GM21529 (cell line): ENCODE measurements at regions not wholly inside any gene's neighbourhood (a gene's known extent, or its start where the extent isn't known, plus 50 kb on each side); places are given as distances from the start of the nearest gene placed in this dataset.

Source experiments
- ATAC-seq: cut with Tn5 transposase; IDR thresholded peaks from one replicate; pipeline ENCODE4 v1.9.1; 2021; ENCODE audit not compliant: unreplicated experiment

DNA sequence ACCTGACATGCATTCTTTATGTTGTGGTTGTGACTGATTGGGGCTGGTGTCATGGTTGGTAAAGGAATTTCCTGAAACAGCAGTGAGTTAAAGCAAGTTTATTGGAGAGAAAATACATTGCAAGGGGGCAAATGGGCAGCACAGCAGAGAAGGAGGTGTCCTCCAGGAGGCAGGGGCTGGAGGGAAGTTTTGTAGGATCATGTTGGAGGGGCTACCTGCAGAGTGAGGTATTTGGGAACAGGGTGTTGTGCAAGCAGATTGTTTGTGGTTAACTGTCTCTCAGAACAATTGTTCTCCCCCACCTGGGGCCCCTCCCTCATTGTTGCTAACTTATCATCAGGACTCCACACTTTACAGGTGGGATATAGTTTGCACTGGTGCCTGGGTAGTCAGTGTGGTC lies 196.0 kb downstream of the NSUN3 start:
- ATAC-seq, result no peak

DNA sequence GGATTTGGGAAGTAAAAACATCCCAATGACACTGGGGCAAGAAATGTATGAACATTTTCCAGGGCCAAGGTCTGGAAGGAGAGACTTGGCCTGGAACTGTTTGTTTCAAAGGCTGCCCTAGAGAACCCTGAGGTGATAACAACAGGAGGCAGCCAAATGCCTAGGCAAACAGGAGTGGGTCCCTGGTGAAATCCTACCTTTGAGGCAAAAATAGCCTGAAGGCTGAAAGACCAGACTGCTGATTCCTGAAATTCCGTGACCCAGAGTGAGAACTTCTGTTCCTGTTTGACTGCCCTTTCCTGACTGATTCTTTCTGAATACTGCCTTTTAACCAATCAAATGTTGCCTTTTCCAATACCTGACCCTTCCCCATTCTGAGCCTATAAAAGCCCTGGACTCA lies 196.4 kb downstream of the NSUN3 start:
- no peak for ATAC-seq

DNA sequence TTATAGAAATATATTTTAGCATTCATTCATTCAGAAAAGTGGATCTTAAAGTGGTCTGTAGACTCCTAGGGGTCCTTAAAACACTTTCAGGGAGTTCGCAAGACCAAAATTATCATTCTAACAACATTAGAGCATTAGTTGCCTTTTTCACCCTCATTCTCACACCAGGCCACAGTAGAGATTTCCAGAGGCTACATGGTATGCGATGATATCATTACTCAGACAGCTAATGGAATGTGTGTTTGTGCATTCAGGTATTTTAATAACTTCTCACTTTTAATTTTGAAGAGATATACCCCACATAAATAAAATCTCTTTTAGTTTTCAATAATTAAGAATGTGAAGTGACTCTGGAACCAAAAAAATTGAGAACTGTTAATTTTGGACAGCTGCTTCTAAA lies 206.9 kb downstream of the NSUN3 start:
- no peak for ATAC-seq

DNA sequence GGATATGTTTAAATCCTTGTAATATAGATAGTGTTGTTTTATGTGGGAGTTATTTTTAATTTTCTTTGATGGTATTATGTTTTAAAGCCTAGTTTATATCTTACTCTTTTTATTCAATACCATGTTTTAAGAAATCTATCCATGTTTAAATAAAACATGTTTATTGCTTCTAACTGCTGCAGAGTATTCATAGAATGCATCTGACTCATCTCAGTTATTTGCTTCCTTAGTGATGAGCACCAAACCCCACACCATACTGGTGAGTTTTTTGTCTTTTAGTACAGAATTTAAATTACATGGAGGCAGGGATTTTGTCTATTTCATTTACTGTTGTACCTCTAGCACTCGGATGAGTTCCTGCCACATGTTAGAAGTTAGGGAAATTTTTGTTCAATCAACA lies 209.2 kb downstream of the NSUN3 start:
- no peak for ATAC-seq

DNA sequence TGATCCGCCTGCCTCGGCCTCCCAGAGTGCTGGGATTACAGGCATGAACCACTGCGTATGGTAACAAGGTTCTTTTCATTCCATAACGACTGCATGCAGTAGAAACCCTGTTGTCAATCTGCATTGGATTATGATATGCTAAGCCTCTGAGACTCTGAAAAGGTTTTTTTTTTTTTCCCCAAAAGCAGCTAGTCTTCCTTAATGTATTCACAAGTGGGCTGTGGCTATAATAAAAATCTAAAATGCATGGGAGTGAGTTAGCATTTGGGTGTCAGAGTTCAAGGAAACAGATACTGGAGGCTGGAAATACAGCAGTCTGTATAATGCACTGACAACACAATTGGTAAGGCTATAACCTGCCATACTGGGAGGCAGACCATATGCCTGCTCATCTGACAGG lies 218.1 kb downstream of the NSUN3 start:
- ATAC-seq, result no peak

DNA sequence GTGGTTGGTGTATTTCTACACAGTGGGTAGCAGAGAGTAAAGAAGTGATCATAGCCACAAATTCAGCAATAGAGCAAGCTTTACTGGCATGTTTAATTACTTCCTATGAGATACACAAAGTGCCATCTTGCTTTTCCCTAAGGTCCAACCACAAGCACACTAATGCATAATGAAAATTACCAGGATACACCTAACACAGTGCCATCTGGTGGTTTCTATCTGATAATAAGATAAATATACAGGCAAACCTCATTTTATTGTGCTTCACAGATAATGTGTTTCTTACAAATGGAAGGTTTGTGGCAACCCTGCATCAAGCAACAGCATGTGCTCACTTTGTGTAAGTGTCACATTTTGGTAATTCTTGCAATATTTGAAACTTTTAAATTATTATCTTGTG lies 223.0 kb downstream of the NSUN3 start:
- ATAC-seq, result no peak

DNA sequence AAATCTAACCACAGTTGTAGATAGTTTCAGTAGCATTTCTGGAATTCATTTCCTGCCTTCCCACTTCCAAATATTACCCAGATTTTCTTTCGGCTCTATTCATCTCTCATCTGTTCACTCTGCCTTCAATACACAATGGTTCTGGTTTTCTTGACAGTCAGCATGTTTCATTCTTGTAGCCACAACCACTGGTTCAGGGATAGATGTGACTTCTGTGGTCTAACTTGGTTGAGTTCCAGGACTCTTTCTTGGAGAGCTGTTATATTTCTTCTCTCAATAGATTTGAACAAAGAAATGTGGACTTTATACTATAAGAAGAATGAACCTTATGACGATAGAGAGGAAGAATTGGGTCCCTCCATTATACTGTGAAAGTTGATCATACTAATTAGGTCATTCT lies 228.8 kb downstream of the NSUN3 start:
- no peak for ATAC-seq

DNA sequence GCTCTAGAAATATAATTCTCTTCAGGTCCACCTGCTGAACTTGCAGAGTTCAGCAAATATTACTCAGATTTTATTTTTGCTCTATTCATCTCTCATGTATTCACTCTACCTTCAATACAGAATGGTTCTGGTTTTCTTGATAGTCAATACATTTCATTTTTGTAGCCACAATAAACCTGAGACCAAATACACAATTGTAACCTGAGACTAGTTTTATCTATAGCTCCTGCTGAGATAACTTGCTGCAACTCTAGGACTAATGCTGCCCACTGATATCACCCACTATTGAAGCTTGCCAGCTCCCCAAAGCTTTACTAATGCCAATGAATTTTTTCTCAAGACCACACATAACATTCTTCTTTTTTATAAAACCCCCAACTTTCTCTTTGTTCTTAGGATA lies 229.3 kb downstream of the NSUN3 start:
- no peak for ATAC-seq

DNA sequence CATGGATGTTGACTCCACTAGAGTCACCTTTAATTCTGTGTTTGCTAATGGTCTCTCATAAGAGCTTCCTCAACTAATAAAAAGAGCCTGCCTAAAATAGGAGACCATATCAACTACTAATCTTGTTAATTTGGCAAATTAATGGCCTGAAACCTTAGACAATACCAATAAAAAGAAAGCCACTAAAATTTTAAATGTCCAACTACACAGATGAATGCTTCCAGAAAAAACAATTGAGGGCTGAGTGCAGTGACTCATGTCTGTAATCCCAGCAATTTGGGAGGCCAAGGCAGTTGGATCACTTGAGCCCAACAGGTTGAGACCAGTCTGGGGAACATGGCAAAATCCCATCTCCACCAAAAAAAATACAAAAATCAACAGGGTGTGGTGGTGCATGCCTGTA lies 230.9 kb downstream of the NSUN3 start:
- no peak for ATAC-seq

DNA sequence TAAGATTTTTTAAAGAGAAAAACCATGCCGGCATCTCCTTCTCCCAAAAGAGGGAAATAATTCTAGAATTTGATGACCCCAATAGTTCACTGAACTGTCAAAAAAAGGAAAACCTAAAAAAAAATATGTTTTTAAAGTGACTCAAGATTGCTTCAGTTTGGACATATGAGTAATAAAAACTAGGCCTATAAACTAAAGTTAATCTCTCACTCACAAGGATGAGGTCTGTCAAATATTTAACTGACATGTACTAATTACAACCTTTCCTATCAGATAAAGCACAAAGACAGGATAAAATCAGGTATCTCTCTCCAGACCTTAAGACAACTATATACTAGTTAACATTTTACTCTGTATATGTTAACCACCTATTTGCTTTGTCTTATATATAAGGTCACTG lies 231.9 kb downstream of the NSUN3 start:
- no peak for ATAC-seq

DNA sequence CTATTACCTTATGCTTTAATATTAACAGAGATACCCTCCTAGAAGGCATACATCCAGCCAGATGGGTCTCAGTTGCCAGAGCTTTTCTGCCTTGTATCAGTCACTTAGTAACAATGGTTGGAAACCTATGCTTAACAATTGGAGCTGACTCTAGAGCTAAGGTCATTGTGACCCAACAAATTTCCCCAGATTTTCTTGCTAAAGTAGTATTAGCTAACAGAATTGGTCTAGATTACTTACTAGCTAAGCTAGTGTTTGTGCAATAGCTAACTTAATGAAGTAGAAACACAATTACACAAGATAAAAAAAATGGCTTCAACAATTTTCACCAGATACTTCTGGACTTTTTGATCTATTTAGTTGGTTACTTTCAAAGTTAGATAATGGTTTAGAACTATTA lies 236.9 kb downstream of the NSUN3 start:
- ATAC-seq, result no peak

DNA sequence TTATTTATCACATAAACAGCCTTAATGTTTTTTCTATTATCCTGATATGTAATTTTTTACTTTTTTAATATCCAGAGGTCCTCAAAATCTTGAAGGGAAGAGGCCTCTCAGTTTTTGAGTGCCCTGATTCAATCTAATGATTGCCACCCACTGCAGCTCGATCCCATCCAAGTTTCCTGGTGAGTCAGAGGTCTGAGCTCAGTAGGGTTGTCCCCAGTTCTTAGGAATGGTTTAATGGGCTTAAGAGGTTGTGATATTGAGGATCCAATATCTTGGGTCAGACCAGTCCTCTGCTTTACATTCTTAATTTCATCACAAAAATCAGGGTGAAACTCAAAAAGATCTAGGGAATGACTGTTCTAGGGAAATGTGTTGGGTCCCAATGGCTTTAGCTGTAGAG lies 238.5 kb downstream of the NSUN3 start:
- no peak for ATAC-seq

DNA sequence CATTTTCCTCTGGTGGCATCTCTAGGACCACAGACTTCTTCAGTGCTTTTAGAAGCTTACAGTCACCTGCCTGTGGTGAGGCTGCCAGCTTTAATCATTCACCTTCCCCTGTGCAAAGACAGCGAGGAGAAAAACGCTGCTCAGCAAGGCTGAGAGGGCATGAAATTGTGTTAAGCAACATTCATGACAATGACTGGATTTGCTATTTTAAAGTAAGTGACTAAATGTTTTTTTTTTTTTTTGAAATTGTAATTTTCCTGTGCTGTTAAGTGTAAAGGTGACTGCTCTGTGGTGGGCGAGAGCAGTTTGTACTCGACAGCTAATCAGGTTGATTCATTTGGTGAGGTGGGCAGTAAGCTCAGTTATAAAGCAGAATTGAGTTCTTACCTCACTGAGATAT lies 240.4 kb downstream of the NSUN3 start:
- no peak for ATAC-seq

DNA sequence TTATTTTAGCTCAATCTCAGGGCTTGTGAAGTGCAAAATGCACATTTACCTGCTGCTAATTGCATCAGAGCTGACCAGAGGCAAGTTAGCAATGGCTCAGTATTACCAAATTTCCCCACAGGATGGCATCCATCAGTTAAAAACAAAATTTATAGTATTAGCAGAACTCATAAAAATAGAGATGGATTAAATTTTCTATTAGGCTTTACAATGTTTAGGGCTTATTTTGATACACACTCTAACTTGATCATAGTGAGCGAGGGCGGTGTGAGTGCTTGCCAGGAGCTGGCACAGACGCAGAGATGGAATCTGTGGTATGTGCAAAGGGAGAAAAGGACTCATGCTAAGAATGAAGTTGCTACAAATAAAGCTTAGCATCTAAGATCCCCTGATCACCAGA lies 241.0 kb downstream of the NSUN3 start:
- no peak for ATAC-seq

DNA sequence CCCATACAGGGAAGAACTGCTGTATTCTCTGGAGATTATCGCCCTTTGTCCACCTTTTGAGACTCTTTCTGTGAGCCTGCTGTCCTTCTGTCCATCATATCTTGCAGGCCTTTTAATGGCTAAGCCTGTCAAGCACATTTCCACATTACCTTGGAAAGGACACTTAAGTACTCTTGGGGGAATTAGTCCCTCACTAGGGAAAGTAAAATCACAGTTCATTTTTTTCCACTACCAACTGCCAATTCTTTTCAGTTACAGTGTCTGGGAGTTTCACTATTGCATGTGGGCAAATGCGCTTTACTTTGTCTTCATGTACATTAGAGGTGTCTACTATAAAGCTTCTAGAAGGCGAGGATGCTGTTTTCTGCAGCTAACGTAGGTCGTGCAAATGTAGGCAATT lies 242.1 kb downstream of the NSUN3 start:
- ATAC-seq, result no peak

DNA sequence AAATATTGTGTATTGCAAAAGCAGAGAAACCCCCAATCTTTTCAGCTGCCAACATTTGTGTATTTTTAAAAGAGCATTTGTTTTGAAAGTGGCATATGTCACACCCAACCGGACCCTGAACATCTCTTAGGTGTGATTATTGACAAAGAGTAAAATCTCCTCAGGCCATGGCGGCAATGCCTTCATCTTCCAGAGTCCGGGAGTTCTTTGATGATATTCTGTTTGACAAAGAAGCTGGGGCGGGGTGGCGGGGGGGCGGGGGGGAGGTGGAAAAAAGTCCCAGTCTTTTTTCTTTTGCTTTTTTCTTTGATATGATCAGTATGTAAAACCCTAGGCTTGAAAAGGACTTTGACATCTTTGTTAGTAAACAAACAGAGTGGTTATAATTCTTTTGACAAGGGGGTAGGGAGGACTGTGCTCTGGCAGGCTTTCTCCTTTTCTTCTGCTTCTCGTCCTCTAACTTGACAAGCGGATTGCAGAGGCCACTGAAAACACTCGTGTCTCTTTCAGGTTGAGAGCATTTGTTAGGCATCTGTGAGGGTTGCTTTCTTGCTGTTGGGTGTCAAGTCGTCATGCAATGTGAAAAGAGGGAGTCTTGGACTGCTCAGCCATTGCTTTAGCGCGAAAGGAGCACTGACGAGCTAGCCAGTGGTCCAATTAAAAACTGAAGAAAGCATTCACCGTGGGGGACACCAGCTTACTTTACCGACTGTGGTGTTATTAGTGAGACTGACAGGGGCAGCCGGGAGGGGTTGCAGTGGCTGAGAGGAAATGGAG lies 243.2 kb downstream of the NSUN3 start:
- no peak for ATAC-seq

DNA sequence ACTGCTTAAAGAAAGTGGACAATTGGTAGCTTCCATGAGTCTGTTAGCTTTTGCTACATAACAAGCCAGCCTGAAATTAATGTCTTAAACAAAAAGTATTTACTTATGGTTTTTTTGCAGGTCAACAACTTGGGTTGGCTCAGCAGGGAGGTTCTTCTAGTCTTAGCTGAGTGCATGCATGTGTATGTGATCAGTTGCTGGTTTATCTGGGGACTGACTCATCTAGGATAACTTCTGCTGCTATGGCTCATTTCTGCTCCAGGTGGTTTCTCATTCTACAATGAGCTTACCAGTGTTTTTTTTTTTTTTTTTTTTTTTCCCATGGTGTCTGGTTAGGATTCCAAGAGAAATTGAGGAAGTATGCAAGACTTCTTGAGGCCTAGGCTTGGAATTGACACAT lies 244.7 kb downstream of the NSUN3 start:
- ATAC-seq, result no peak

DNA sequence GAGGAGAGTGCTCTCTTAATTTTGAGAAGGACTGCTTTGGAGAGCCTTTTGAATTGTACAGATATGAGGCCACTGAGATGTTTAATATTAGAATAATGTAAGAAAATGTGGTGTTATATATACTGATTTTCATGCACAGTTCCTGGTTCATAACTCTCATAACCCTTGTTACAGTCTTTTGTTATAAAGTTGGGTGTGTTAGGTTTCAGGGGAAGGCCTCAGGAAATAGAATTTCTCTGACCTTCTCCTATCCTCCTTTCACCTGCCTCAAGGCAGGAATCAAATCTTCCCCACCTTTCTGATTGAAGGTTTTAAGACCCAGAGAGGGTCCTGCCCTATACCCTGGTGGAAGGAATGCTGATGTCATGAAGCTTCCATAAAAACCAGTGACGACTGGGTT lies 245.9 kb downstream of the NSUN3 start:
- ATAC-seq, result no peak

DNA sequence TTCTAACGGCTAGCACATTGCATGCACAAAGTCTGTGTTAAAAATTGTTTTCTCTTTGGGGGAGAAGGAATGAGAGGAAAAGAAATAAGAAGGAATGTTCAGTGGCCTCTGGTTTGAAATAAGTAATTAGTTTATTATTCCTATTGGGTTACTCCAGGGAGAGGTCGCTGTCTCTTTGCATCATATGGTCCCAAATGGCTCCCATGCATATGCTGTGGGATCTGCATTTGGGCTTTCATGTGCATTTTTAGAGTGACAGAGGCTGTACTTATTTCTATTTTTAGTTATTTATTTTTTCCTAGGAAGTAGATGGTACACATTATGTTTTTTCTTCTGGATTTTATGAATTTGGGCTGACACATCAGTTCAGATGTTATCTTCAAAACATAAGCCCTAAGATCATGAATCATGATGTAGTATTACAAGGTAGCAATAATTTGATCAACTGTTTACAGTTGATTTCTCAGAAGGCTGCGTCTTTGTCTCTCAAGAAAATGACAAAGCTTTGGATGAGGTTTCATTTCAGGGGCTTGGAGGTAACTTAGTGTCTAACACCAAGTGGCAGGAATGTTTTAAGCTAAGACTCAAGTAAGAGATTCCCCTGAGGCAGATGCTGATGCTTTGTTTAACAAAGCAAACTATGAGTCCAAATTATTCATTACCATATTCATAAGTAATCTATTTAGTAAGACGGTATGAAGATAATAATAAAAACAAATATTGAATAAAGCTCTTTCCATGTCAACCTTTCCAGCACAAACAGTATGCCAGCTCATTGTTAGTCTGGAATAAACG lies 247.7 kb downstream of the NSUN3 start:
- no peak for ATAC-seq

DNA sequence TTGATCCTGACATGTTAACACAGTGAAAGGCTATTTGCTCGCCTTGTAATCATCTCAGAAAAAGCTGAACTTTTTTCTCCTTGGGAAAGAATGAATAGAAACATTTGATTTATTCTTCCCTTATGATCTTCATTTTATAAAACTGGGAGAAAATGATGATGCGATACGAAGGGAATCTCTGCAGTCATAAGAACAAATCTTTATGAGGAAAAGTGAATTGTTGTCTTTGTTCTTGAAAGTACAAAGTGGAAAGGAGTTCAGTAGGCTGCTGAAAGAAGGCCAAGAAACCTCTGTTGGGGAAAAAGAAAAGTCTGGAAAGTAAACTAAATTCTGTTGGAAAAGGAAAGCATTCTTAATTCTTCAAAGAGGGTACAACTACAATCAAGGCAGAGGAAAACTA lies 248.8 kb downstream of the NSUN3 start:
- ATAC-seq, result no peak

DNA sequence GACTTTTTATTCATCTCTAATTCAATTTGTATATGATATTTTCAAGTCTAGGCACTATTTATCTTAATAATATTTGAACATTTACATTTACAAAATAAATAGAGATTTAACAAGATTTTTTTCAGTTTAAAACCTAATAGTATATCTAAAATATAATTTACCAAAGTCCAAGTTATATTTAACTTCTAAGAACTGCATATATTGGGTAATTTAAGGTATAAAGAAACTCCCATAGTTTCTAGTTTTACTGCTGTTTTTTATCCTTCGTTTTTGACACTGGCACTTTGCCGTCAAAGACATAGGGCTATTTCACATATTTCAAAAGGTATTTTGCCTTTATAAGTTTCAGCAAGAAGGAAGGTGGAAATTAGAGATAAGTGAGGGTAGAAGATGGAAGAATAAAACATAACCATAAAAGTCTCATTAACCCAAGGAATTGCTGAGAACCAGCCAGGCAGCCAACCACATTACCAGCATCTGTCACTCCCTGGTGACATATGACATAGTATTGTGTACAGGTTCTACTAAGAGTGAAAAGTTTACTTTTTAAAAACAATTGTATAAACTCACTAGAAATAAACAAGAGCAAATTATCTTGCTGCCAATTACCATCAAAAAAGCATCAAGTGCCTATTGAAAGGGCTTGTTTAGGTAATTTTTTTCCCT lies 251.5 kb downstream of the NSUN3 start:
- no peak for ATAC-seq

DNA sequence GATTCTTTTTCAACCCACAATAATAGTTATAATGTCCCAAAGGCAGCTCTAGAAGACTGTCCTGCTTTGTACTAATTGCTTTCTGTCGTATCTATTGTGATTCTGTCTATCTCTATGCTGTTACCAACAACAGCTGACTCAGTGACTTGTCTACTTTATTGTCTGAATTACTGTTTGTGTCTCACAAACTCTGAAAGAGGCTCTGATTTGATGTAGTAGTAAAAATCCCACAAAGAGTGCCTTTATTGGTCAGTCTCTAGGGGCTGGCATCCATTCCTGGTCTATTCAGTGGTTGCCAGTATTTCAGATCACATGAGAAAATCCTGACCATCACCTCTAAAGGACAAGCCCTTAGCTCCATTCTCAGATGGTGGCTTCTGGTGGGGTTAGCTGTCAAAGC lies 254.2 kb downstream of the NSUN3 start:
- ATAC-seq, result no peak
